DMS153 treated with DMSO at 0.1 percent for 48 hours (cell line): ENCODE measurements at regions not wholly inside any gene's neighbourhood (a gene's known extent, or its start where the extent isn't known, plus 50 kb on each side); places are given as distances from the start of the nearest gene placed in this dataset.
"Not testable (repeated sequence)": the region's sequence is repeated elsewhere in the genome, so short reads cannot be mapped to it uniquely, and the experiment has no call there.

Experiments used
- DNase-seq: peaks from one replicate; lab custom pipeline; 2025; ENCODE audit not compliant: unreplicated experiment; lab: John Stamatoyannopoulos, UW

GRCh38 chrX:25442499-25442898 is 426.7 kb upstream of the ARX start:
- peak; percentile 5 for DNase-seq

- no peak for DNase-seq
Observed at GRCh38 chrX:25433307-25433706, 417.5 kb upstream of the ARX start.

DNA sequence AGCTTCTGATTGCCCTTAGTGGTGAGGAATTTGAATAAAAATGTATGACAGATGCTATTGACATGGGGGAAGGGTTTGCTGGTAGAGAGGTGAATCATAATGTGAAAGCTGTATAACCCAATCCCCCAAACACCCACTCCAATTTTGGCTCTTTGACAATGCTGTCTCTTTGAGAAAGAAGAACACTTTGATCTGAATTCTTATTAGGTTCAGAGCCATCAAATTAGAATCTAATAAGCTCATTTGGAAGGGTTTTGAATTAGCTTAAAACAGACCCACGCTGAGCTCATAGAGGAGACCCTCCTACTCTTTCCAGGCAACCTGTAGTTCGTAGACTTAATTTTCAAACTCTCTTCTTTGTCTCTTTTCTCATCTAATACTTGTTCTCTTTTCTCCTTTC is 416.6 kb upstream of the ARX start:
- no peak for DNase-seq

DNA sequence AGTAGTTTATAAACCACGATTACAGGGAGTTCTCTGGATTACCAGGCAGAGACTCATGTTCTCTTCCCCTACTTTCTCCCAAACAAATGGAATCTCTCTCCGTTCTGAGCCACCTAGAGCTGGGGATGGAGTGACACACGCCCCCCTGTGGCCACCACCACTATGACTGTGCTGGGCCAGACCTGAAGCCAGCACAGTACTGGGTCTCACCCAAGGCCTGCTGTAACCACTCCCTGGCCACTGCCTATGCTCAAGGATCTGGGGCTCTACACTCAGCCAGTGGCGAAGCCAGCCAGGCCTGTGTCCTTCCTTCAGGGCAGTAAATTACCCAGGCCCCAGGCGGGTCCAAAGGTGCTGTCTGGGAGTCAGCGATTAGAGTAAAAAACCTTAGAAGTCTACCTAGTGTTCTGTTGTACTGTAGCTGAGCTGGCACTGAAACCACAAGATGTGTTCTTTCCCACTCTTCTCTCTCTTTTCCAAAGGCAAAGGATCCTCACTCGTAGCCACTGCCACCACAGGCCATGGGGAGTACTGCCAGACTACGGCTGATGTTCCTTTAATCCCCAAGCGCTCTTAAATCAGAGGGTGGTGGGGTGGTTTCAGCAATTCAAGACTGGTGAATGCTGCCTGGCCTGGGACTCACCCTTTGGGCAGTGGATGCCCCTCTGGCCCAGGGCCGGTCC is 412.2 kb upstream of the ARX start:
- DNase-seq: no peak

DNA sequence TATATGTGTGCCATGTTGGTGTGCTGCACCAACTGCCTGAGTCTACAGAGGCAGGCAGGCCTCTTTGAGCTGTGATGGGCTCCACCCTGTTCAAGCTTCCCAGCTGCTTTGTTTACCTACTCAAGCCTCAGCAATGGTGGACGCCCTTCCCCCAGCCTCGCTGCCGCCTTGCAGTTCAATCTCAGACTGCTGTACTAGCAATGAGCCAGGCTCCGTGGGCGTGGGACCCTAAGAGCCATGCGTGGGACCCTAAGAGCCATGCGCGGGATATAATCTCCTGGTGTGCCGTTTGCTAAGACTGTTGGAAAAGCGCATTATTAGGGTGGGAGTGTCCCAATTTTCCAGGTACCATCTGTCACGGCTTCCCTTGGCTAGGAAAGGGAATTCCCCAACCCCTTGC is 388.4 kb upstream of the ARX start:
- not testable (repeated sequence) for DNase-seq

DNA sequence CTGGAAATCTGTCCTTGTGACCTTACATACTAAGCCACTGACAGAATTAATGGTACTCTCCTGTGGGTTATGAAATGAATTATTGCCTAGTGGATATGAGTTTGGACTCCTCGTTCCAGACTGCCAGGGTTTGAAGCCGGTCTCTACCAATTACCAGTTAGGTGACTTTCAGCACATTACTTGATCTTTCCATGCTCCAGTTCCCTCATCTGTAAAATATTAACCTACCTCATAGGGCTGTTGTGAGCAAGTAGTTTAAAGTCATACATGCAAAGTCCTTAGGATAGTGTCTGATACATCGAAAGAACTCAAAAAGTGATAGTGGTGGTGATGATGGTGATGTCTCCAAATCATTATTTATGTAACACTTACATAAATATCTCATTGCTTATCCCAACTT is 373.5 kb upstream of the ARX start:
- no peak for DNase-seq

- no peak for DNase-seq
Observed at GRCh38 chrX:25383196-25383595, 367.4 kb upstream of the ARX start.

- DNase-seq: no peak
Observed at GRCh38 chrX:25356456-25356855, 340.7 kb upstream of the ARX start.

DNA sequence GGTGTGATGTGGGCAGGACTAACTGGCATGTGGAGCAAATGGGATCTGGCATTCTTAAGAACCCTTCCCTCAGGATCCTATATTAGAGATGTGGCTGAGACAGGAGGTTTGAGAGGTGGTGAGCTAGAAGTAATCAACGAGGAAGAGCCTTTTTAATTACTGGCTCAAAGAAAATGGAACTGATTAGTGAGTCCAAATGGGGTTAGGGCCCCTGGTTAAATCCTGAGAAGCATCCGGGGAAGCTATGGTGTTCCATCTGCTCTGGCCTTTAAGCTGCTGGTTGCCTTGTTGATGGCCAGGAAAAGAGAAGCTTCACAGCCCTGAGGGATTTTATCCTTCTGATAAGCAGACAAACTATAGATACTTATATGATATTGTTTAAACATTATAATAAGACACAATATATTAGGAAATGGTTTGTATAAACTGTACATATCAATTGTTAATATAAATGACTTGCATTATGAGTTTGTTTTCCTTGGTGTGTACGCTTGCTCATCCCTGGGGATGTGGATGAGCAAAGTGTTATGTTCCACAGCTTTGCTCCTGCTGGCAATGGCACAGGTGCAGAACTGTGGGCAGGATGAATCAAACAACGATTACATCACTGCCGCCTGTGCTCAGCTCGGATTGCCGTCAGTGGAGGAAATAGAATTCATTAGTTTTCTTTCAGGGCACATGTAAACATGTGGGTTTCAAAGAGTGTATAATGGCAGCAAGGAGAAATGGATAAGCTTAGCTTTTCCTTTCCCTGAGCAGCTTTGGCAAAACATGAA is 328.6 kb upstream of the ARX start:
- DNase-seq: peak; percentile 46

DNA sequence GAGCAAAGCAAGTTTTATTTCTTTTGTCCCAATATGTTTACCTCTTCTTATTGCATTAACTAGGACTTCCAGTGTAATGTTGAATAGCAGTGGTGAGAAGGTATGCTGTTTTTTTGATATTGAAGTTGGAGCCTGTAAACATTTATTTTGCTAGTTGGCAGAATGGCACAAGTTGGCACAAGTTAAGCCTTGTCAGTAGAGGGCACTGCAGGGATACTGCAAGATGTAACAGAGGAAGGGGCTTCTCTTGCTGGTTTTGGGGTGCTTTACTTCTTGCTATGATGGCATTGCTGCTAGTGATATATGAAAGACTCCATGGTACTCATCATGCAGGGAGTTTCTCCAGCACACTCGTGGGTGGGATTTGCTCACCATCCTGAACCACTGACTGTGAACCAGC is 327.3 kb upstream of the ARX start:
- DNase-seq: no peak

DNA sequence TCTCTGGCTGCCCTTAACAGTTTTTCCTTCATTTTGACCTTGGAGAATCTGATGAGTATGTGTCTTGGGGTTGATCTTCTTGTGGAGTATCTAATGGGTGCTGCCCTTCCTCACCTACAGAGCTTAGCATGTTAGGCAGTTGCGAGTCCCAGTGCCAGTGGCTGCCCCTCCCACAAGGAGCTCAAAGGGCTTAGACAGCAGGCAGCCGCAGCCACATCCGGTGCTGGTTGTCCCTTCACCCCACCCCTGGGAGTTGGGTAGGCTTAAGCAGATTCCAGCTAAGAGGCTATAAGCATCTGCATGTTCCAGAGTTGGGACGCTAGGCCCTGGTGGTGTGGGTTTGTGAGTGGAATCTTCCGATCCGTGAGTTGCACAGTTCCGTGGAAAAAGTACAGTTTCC is 322.1 kb upstream of the ARX start:
- no peak for DNase-seq

DNA sequence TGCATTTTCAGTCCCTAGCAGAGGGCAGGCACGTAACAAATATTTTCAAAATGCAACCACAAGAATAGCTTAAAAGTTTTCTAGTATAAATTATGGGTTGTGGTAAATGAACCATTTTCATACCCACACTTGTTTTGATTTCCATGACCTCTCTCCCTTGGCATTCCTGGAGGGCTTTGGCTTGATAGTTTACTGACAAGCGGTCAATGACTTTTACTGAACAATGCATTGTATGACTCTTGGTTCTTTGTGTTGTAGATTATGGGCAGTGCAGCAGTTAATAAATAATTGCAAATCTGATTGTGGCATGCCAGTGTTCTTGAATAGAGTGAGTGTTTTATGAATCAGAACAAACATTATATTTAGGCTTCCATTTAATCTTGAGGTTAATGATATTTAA is 285.2 kb upstream of the ARX start:
- DNase-seq: no peak

DNA sequence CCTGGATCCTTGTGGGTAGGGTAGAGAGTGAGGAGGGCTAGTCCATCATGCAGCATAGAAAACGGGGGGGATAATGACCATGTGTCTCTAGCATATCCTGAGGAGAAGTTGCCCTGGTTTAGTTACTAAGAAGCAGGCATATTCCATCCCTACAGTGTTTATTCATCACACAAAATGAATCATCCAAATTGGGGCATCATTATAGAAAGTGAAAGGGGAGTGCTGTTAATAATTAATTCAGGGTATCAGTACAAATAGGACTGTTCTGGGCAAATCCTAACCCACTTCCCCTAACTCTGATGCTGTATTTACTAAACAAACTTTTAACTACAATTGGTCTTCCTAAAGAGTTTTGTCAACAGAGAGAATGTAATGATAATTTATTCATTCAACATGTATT is 281.1 kb upstream of the ARX start:
- no peak for DNase-seq

GRCh38 chrX:25295466-25295865 is 279.7 kb upstream of the ARX start:
- no peak for DNase-seq

DNA sequence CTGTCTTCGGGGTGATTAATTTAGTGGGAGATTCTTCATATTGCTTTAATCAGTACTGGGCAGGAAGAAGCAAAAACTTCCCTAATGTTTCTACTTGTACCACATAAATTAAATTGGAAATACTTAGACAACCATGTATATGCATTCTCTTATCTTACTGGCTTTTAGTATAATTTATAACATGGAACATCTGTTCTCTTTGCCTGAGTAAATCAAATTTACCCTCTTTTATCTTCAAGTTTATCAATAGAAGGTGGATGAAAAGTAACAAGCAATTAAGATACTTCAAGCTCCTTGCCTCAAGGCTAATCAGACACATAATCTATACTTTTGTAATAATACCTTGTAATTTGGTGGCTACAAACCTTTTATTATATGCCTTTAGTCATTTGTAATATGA is 274.4 kb upstream of the ARX start:
- DNase-seq: no peak

DNA sequence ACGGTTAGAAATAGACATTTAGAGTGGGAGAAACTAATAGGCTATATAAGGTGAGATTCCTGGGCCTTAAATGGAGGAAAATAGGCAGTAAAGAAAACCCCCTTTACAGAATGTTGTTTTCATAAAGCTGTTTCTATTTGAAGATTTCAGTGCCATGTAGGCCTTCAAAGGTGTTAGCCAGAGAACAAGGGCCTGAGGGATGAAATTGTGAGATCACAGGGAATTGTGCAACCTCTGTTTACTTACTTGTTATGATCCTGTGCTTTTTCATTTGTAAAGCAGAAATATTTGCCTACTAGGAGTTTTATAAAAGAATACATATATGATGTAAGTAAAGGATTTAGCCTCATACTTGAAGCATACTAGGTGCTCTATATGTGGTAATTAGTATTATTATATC is 272.9 kb upstream of the ARX start:
- no peak for DNase-seq

DNA sequence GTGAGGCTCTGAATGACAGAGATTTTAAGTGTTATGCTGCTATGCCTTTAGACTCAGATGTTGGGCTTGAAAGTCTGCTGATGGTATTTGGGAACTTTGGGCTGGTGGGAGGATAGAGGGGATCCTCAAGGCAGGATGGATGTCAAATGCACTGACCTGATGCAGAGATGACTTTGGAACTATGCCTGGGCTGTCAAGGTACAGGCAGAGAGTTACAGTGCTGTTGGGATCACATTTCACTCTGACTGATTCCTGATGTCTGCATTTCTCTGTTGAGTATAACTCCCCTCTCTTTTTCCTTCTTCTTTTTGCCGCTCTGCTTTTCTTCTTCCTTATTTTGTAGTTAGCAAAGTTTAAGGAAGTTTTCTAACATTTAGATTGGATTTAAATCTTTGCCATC is 271.8 kb upstream of the ARX start:
- DNase-seq: no peak

- DNase-seq: no peak
Observed at GRCh38 chrX:25285598-25285997, 269.8 kb upstream of the ARX start.

- no peak for DNase-seq
Observed at GRCh38 chrX:25279510-25279909, 263.7 kb upstream of the ARX start.

DNA sequence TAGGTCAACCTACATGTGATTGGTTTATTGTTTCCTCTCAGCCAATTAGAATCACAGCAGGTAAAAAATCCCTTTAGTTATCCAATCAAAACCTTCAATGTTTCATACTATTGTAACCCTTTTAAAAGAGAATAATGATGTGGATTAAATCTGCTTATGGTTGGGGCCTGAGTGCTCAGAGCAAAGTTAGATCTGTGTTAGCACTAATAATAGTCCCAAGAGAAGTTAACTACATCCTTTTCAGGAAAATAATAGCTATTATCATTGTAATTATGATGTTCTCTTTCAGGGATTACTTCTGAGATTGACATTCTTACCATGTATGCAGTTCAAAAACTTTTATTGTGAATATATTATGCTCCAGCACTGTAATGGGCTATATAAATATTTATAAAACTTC is 262.6 kb upstream of the ARX start:
- DNase-seq: no peak

GRCh38 chrX:25277574-25277973 is 261.8 kb upstream of the ARX start:
- no peak for DNase-seq

GRCh38 chrX:25275159-25275558 is 259.4 kb upstream of the ARX start:
- DNase-seq: no peak

GRCh38 chrX:25241461-25241860 is 225.7 kb upstream of the ARX start:
- no peak for DNase-seq
